OCI-LY7 (cell line): ENCODE measurements at regions not wholly inside any gene's neighbourhood (a gene's known extent, or its start where the extent isn't known, plus 50 kb on each side); places are given as distances from the start of the nearest gene placed in this dataset.

Experiments used
- EZH2phosphoT487 ChIP-seq: fragments of 200-600 bp; sonication (generic); IDR thresholded peaks from 2 replicates; pipeline ENCODE4 v1.6.1; 2018; ENCODE audit warnings: low read depth, borderline replicate concordance, mild to moderate bottlenecking, mixed run types, antibody characterized with exemption, low read length, moderate library complexity, mixed read lengths
- TF ChIP-seq, protein P1 (sequence below): fragments of 200-600 bp; sonication (generic); conservative IDR thresholded peaks from 2 replicates; pipeline ENCODE4 v1.5.1; 2014; ENCODE audit warnings: mild to moderate bottlenecking, antibody characterized with exemption, low read length, moderate library complexity, mixed read lengths

DNA sequence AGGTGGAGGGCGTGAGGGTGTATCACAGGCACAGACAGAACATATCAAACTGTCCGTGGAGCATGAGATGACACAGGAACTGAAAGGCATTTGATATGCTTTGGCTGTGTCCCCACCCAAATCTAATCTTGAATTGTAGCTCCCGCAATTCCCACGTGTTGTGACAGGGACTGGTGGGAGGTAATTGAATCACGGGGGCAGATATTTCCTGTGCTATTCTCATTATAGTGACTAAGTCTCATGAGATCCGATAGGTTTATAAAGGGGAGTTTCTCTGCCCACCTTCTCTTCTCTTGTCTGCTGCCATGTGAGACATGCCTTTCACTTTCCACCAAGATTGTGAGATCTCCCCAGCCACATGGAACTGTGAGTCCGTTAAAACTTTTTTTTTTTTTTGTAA lies 123.1 kb upstream of the PIEZO2 start:
- TF ChIP-seq, protein P1, sequence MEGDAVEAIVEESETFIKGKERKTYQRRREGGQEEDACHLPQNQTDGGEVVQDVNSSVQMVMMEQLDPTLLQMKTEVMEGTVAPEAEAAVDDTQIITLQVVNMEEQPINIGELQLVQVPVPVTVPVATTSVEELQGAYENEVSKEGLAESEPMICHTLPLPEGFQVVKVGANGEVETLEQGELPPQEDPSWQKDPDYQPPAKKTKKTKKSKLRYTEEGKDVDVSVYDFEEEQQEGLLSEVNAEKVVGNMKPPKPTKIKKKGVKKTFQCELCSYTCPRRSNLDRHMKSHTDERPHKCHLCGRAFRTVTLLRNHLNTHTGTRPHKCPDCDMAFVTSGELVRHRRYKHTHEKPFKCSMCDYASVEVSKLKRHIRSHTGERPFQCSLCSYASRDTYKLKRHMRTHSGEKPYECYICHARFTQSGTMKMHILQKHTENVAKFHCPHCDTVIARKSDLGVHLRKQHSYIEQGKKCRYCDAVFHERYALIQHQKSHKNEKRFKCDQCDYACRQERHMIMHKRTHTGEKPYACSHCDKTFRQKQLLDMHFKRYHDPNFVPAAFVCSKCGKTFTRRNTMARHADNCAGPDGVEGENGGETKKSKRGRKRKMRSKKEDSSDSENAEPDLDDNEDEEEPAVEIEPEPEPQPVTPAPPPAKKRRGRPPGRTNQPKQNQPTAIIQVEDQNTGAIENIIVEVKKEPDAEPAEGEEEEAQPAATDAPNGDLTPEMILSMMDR, result no peak
- TF ChIP-seq EZH2phosphoT487, result no peak
